ENCODE measurements at regions not wholly inside any gene's neighbourhood (a gene's known extent, or its start where the extent isn't known, plus 50 kb on each side); places are given as distances from the start of the nearest gene placed in this dataset.

DNA sequence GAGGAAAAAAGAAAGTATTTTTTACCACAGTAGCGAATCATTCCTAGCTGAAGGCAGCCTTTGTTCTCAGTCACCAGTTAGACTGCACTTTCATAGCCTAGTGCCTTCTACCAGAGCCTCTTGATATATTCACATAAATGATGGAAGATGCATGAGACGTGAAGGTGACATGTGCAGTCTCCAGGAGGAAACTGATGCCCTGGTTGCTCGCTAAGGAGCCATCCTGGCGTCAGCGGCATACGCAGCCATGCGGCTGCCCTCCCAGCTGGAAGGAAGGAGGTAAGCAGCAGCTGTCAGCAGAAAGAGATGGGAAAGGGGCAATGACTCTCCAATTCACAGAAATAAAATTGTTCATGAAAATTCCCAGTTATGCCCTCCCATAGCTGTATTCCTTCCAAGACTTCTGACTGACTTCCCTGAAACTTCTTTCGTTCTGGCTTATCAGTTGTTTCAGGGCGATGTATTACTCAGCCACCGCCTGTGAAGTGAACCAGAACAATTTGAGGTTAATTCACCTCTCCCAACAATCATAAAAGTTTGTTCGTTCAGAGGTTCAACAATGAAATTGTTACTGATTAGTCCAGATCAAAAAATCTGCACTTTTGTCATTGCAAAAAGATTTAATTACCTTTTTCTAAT lies 331.2 kb downstream of the NR2F1-AS1 start:
- Histone ChIP-seq H3K9me3 (ENCODE audit: control insufficient read depth, insufficient read depth, low read length) (no peaks in the 10 kb centered on the region), H3K9ac (ENCODE audit: low read depth, low read length) (no peak overlapping the region), H3K4me3 (ENCODE audit: low read depth, low read length) (no peak overlapping the region), H3K36me3 (ENCODE audit: control insufficient read depth, insufficient read depth, low read length) (no peaks in the 10 kb centered on the region), H3K27ac (ENCODE audit: low read depth, low read length) (no peak overlapping the region), H3K27me3 (ENCODE audit: control insufficient read depth, insufficient read depth, low read length) (peaks cover 48% of the 10 kb centered on the region), H3K4me1 (ENCODE audit: control insufficient read depth, insufficient read depth, low read length) (peaks cover 10% of the 10 kb centered on the region)

DNA sequence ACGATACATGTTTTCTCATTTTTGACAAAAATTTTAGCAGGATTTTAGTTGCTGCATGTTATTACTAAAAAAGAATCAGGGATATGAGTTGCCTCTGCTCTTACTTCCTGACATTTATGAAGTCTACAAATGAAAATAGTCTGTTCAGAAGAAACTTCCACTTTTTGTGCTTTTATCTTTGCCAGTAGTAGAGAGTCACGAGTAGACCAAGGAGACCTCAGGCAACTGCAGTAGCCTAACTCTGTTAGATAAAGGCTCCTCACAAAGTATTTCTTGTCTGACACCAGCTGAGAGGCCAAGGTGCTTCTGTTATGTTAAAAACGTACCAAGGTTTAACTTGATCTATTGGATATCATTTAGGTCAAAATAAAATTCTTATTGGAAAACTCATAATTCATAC lies 333.9 kb downstream of the NR2F1-AS1 start:
- H3K4me1 ChIP-seq (ENCODE audit: control insufficient read depth, insufficient read depth, low read length): peaks cover 10% of the 10 kb centered on the region
- H3K36me3 ChIP-seq (ENCODE audit: control insufficient read depth, insufficient read depth, low read length): no peaks in the 10 kb centered on the region
- H3K9ac ChIP-seq (ENCODE audit: low read depth, low read length): no peak overlapping the region
- H3K4me3 ChIP-seq (ENCODE audit: low read depth, low read length): no peak overlapping the region
- no peak overlapping the region for H3K27ac ChIP-seq (ENCODE audit: low read depth, low read length)
- no peaks in the 10 kb centered on the region for H3K9me3 ChIP-seq (ENCODE audit: control insufficient read depth, insufficient read depth, low read length)
- H3K27me3 ChIP-seq (ENCODE audit: control insufficient read depth, insufficient read depth, low read length): peaks cover 57% of the 10 kb centered on the region

DNA sequence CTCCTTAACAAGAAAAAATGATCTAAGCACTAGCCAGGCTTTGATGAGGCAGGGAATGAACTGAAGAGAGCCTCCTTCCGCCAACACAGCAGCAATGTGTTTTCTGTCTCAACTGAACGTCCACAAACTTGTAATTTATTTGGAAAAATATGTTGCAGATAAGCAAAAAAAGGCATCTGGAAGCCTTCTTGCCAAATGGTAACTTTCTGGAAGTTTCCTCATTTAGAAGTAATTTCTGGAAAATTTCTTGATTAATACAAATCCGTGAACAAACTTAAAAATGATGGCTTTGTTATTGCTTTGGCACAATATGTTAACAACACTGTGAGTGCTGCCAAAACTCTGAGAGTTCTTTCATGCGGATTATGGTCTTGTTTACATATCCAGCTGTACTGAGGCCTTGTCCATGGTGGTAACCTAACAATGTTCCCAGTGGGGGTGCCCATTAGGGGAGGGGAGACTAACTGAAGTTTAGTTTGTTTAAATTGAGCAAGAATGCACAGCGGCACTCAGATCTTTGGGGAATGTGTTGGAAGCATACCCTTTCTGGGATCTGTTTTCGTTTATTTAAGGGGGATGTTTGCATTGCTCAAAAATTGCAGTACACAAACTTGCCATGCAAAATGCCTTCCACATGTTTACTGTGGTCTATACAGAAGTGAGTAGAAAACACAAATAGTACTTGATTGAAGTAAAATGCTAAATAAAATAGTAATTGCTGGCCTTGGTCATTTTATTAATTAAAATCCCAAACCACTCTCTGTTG lies 334.7 kb downstream of the NR2F1-AS1 start:
- no peak overlapping the region for H3K27ac ChIP-seq (ENCODE audit: low read depth, low read length)
- no peak overlapping the region for H3K9ac ChIP-seq (ENCODE audit: low read depth, low read length)
- peaks cover 57% of the 10 kb centered on the region for H3K27me3 ChIP-seq (ENCODE audit: control insufficient read depth, insufficient read depth, low read length)
- peaks cover 10% of the 10 kb centered on the region for H3K4me1 ChIP-seq (ENCODE audit: control insufficient read depth, insufficient read depth, low read length)
- H3K4me3 ChIP-seq (ENCODE audit: low read depth, low read length): no peak overlapping the region
- H3K9me3 ChIP-seq (ENCODE audit: control insufficient read depth, insufficient read depth, low read length): no peaks in the 10 kb centered on the region
- no peaks in the 10 kb centered on the region for H3K36me3 ChIP-seq (ENCODE audit: control insufficient read depth, insufficient read depth, low read length)

DNA sequence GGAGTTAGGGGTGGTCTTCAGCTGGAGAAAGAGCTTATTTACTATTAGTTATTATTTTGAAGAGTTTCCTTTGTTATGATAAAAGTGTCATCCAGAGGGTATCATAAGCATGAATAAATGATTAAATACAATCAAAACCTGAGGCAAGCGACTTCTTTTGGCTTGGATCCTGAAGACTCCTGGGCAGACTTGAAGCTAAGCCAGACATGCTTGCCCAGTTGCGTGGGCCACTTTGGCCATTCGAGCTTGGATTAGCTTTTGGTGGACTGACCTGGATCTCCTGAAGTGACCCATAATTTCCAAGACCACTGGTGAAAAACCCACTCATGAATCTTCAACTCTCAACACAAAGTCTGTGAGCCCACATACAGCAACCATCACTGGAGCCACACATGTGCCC lies 335.8 kb downstream of the NR2F1-AS1 start:
- no peak overlapping the region for H3K4me3 ChIP-seq (ENCODE audit: low read depth, low read length)
- no peak overlapping the region for H3K27ac ChIP-seq (ENCODE audit: low read depth, low read length)
- H3K9me3 ChIP-seq (ENCODE audit: control insufficient read depth, insufficient read depth, low read length): no peaks in the 10 kb centered on the region
- no peaks in the 10 kb centered on the region for H3K36me3 ChIP-seq (ENCODE audit: control insufficient read depth, insufficient read depth, low read length)
- no peak overlapping the region for H3K9ac ChIP-seq (ENCODE audit: low read depth, low read length)
- peaks cover 10% of the 10 kb centered on the region for H3K4me1 ChIP-seq (ENCODE audit: control insufficient read depth, insufficient read depth, low read length)
- peaks cover 57% of the 10 kb centered on the region for H3K27me3 ChIP-seq (ENCODE audit: control insufficient read depth, insufficient read depth, low read length)

DNA sequence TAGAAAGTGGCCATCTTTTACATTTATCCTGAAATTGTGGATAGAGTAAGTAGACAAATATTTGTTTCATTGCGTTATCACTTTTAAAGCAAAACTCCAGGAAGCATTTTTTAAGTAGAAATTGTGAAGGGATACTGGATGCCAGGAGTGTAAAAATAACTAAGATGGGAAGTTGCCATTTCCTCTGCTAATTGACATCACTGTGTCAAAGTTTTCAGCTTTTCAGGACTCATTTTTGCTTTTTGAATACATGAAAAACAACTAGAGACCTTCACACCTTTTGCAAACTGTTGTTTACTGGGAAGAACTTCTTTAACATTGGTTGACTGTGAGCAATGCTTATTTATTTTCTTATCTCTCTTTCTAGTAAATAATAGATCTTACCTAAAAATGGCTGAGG lies 337.5 kb downstream of the NR2F1-AS1 start:
- no peak overlapping the region for H3K27ac ChIP-seq (ENCODE audit: low read depth, low read length)
- no peaks in the 10 kb centered on the region for H3K36me3 ChIP-seq (ENCODE audit: control insufficient read depth, insufficient read depth, low read length)
- no peak overlapping the region for H3K4me3 ChIP-seq (ENCODE audit: low read depth, low read length)
- H3K9me3 ChIP-seq (ENCODE audit: control insufficient read depth, insufficient read depth, low read length): no peaks in the 10 kb centered on the region
- H3K9ac ChIP-seq (ENCODE audit: low read depth, low read length): no peak overlapping the region
- H3K4me1 ChIP-seq (ENCODE audit: control insufficient read depth, insufficient read depth, low read length): peaks cover 10% of the 10 kb centered on the region
- H3K27me3 ChIP-seq (ENCODE audit: control insufficient read depth, insufficient read depth, low read length): peaks cover 44% of the 10 kb centered on the region

DNA sequence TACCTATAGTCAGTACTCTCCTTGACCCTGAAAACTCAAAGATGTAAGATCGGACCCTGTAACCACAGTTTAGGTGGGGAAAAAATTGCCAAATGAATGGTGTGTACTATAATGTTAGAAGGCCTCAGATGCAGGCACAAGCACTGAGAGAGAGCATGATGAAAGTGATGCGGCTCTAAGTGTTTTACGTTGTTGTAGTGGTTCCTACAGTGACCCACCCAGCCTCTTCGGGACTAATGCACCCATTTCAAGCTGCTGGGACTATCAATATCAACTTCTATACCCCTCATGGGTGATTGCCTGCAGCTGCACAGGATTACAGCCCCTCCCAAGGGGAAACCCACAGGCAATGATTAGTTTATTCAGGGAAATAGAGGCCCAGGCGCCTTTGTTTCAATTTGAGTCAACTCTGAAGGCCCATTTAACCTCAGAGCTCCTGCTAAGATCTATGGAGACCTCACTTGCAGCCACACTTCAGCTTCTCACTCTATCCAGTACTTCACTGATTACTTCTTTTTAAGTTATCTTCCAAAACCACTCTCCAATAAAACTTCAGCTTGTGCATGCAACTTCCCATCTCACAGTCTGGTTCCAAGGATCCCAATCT lies 340.7 kb downstream of the NR2F1-AS1 start:
- Histone ChIP-seq H3K9me3 (ENCODE audit: control insufficient read depth, insufficient read depth, low read length) (no peaks in the 10 kb centered on the region), H3K36me3 (ENCODE audit: control insufficient read depth, insufficient read depth, low read length) (no peaks in the 10 kb centered on the region), H3K4me3 (ENCODE audit: low read depth, low read length) (no peak overlapping the region), H3K4me1 (ENCODE audit: control insufficient read depth, insufficient read depth, low read length) (no peaks in the 10 kb centered on the region), H3K27me3 (ENCODE audit: control insufficient read depth, insufficient read depth, low read length) (peaks cover 15% of the 10 kb centered on the region), H3K9ac (ENCODE audit: low read depth, low read length) (no peak overlapping the region), H3K27ac (ENCODE audit: low read depth, low read length) (no peak overlapping the region)

DNA sequence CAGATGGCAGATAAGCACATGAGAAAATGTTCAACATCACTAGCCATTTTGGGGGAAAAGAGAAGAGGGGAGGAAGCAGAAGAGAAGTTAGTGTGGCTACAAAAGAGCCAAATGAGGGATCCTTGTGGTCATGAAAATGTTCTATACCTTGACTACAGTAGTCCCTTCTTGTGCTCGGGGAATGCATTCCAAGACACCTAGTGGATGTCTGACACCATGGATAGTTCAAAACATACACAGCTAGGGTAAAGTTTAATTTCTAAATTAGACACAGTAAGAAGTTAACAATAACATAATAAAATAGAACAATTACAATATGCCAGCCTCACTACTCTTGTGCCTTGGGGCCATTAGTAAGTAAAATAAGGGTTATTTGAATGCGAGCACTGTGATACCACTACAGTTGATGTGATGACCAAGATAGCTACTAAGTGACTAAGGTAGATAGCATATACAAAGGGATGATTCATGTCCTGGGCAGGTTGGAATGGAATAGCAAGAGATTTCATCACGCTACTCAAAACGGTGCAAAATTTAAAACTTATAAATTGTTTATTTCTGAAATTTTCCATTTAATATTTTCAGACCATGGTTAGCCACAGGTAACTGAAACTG lies 344.1 kb downstream of the NR2F1-AS1 start:
- H3K27me3 ChIP-seq (ENCODE audit: control insufficient read depth, insufficient read depth, low read length): no peaks in the 10 kb centered on the region
- no peak overlapping the region for H3K4me3 ChIP-seq (ENCODE audit: low read depth, low read length)
- no peak overlapping the region for H3K9ac ChIP-seq (ENCODE audit: low read depth, low read length)
- H3K27ac ChIP-seq (ENCODE audit: low read depth, low read length): no peak overlapping the region
- H3K9me3 ChIP-seq (ENCODE audit: control insufficient read depth, insufficient read depth, low read length): no peaks in the 10 kb centered on the region
- no peaks in the 10 kb centered on the region for H3K36me3 ChIP-seq (ENCODE audit: control insufficient read depth, insufficient read depth, low read length)
- H3K4me1 ChIP-seq (ENCODE audit: control insufficient read depth, insufficient read depth, low read length): no peaks in the 10 kb centered on the region

DNA sequence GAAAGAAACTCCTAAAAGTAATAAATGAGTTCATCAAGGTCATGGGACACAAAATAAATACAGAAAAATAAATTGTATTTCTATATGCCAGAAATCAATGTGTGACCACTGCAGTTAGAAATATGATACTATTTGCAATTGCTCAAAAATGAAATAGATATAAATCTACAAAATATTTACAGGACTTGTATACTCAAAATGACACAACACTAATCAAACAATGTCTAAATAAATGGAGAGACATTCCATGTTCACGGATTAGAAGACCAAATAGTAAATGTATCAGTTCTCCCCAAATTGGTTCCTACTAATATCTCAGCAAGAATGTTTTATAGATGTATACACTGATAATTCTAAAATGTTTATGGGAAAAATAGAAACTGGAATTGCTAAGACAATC lies 345.3 kb downstream of the NR2F1-AS1 start:
- Histone ChIP-seq H3K4me1 (ENCODE audit: control insufficient read depth, insufficient read depth, low read length) (no peaks in the 10 kb centered on the region), H3K4me3 (ENCODE audit: low read depth, low read length) (no peak overlapping the region), H3K36me3 (ENCODE audit: control insufficient read depth, insufficient read depth, low read length) (no peaks in the 10 kb centered on the region), H3K9me3 (ENCODE audit: control insufficient read depth, insufficient read depth, low read length) (no peaks in the 10 kb centered on the region), H3K27me3 (ENCODE audit: control insufficient read depth, insufficient read depth, low read length) (no peaks in the 10 kb centered on the region), H3K9ac (ENCODE audit: low read depth, low read length) (no peak overlapping the region), H3K27ac (ENCODE audit: low read depth, low read length) (no peak overlapping the region)

DNA sequence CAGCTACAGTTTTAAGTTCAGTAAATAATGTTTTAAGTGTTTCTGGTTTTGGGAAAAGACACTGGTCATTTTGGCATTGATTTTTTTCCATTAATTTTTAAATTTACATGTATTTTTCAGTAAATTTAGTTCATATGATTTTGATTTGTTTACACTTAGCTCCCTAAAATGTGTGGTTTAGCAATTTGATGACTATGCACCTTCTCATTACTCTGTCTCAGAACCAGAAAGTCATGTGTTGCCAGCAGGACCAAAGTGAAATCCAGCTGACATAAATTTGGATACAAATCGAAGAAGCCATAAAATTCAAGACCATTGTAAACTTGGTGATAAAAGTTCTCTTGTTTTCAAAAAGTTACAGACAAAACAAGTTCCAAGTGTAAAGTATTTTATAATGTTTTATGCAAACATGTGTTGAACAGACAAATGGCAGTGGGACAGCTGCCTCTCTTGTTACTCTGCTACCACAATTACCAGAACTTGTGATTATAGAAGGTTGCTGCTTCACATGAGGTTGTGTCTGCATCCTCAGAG lies 354.8 kb downstream of the NR2F1-AS1 start:
- Histone ChIP-seq H3K36me3 (ENCODE audit: control insufficient read depth, insufficient read depth, low read length) (no peaks in the 10 kb centered on the region), H3K4me1 (ENCODE audit: control insufficient read depth, insufficient read depth, low read length) (no peaks in the 10 kb centered on the region), H3K9me3 (ENCODE audit: control insufficient read depth, insufficient read depth, low read length) (no peaks in the 10 kb centered on the region), H3K27ac (ENCODE audit: low read depth, low read length) (no peak overlapping the region), H3K27me3 (ENCODE audit: control insufficient read depth, insufficient read depth, low read length) (no peaks in the 10 kb centered on the region), H3K4me3 (ENCODE audit: low read depth, low read length) (no peak overlapping the region), H3K9ac (ENCODE audit: low read depth, low read length) (no peak overlapping the region)

DNA sequence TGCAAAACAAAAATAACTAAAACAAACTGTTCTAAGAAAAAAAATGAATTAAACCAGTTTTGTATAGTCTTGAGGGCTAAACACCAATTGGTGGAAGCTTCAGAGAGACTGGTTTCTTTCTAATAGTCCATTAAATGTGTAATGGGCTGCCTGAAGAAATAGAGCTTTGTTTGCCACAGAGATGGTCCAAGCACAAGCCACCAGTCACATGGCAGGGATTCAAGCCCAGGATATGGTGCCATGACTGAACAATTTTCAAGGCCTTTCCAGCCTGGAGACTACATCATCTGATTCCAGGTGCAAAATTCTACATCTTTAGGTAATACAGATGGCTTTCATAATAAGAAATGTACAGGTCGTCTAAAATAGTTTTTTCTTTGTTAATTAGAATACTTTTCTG lies 355.3 kb downstream of the NR2F1-AS1 start:
- H3K27me3 ChIP-seq (ENCODE audit: control insufficient read depth, insufficient read depth, low read length): no peaks in the 10 kb centered on the region
- no peaks in the 10 kb centered on the region for H3K4me1 ChIP-seq (ENCODE audit: control insufficient read depth, insufficient read depth, low read length)
- H3K4me3 ChIP-seq (ENCODE audit: low read depth, low read length): no peak overlapping the region
- no peak overlapping the region for H3K9ac ChIP-seq (ENCODE audit: low read depth, low read length)
- H3K36me3 ChIP-seq (ENCODE audit: control insufficient read depth, insufficient read depth, low read length): no peaks in the 10 kb centered on the region
- H3K9me3 ChIP-seq (ENCODE audit: control insufficient read depth, insufficient read depth, low read length): no peaks in the 10 kb centered on the region
- H3K27ac ChIP-seq (ENCODE audit: low read depth, low read length): no peak overlapping the region

DNA sequence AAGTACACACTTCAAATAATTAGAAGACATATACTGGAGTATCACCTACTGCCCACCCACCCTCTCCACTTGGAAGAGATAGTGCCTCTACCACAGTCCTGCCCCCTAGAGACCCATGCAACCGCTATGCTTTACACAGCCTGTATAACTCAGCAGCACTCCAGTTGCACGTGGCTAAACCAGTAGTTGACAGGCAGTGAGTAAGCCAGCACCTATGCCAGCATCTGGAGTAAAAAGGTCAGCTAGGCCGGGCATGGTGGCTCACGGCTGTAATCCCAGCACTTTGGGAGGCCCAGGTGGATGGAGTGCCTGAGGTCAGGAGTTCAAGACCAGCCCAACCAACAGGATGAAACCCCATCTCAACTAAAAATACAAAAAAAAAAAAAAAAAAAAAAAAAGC lies 356.4 kb downstream of the NR2F1-AS1 start:
- Histone ChIP-seq H3K36me3 (ENCODE audit: control insufficient read depth, insufficient read depth, low read length) (no peaks in the 10 kb centered on the region), H3K9ac (ENCODE audit: low read depth, low read length) (no peak overlapping the region), H3K27ac (ENCODE audit: low read depth, low read length) (no peak overlapping the region), H3K4me3 (ENCODE audit: low read depth, low read length) (no peak overlapping the region), H3K9me3 (ENCODE audit: control insufficient read depth, insufficient read depth, low read length) (no peaks in the 10 kb centered on the region), H3K4me1 (ENCODE audit: control insufficient read depth, insufficient read depth, low read length) (no peaks in the 10 kb centered on the region), H3K27me3 (ENCODE audit: control insufficient read depth, insufficient read depth, low read length) (no peaks in the 10 kb centered on the region)

Data from HUES48 (cell line).